SK-N-SH treated with all-trans-retinoic acid at 6 μM for 48 hours (cell line): ENCODE measurements at regions not wholly inside any gene's neighbourhood (a gene's known extent, or its start where the extent isn't known, plus 50 kb on each side); places are given as distances from the start of the nearest gene placed in this dataset.

Source experiments
- ARNTL ChIP-seq: fragments of 450-650 bp; formaldehyde crosslinking; IDR thresholded peaks from 2 replicates; pipeline ENCODE4 v1.5.0; 2020; ENCODE audit warnings: low read depth, mild to moderate bottlenecking, moderate library complexity, borderline replicate concordance
- CREB5 ChIP-seq: fragments of 250-450 bp; sonication (Bioruptor Pico); IDR thresholded peaks from 2 replicates; pipeline ENCODE4 v1.5.1; 2020; ENCODE audit warnings: low read depth, mild to moderate bottlenecking, moderate library complexity
- CSDC2 ChIP-seq: fragments of 250-450 bp; sonication (Bioruptor Pico); IDR thresholded peaks from 2 replicates; pipeline ENCODE4 v1.5.0; 2020; ENCODE audit warnings: mild to moderate bottlenecking, moderate library complexity
- CSRNP3 ChIP-seq: fragments of 250-450 bp; sonication (Bioruptor Pico); IDR thresholded peaks from 2 replicates; pipeline ENCODE4 v1.5.1; 2021; ENCODE audit warnings: mild to moderate bottlenecking, moderate library complexity
- ESRRG ChIP-seq: fragments of 250-450 bp; sonication (Bioruptor Pico); IDR thresholded peaks from 2 replicates; pipeline ENCODE4 v1.6.1; 2021; ENCODE audit warnings: mild to moderate bottlenecking
- OSR1 ChIP-seq: fragments of 250-450 bp; sonication (Bioruptor Pico); IDR thresholded peaks from 2 replicates; pipeline ENCODE4 v1.8.0; 2022; ENCODE audit warnings: moderate library complexity, mild to moderate bottlenecking, inconsistent platforms
- POU6F1 ChIP-seq: fragments of 250-450 bp; sonication (Bioruptor Pico); IDR thresholded peaks from 2 replicates; pipeline ENCODE4 v1.8.0; 2021; ENCODE audit warnings: low read depth, mild to moderate bottlenecking, moderate library complexity, borderline replicate concordance
- PPARA ChIP-seq: fragments of 250-450 bp; sonication (Bioruptor Pico); IDR thresholded peaks from 2 replicates; pipeline ENCODE4 v1.5.0; 2020; ENCODE audit warnings: mild to moderate bottlenecking, borderline replicate concordance
- RARB ChIP-seq: fragments of 250-450 bp; sonication (Bioruptor Pico); IDR thresholded peaks from 2 replicates; pipeline ENCODE4 v1.8.0; 2021; ENCODE audit warnings: mild to moderate bottlenecking, moderate library complexity
- ZFP3 ChIP-seq: fragments of 250-450 bp; sonication (Bioruptor Pico); IDR thresholded peaks from 2 replicates; pipeline ENCODE4 v1.5.0; 2020; ENCODE audit warnings: mild to moderate bottlenecking, moderate library complexity
- ZFP30 ChIP-seq: fragments of 450-650 bp; formaldehyde crosslinking; IDR thresholded peaks from 2 replicates; pipeline ENCODE4 v1.5.0; 2022; ENCODE audit warnings: mild to moderate bottlenecking, moderate library complexity
- ZNF70 ChIP-seq: fragments of 450-650 bp; formaldehyde crosslinking; IDR thresholded peaks from 2 replicates; pipeline ENCODE4 v1.5.0; 2020; ENCODE audit warnings: mild to moderate bottlenecking, moderate library complexity

GRCh38 chr9:65411901-65412300 is 126.9 kb upstream of the FOXD4L5 start:
- TF ChIP-seq OSR1 (no peak), ESRRG (no peak), RARB (no peak), CSDC2 (no peak), PPARA (no peak), POU6F1 (CRISPR knock-in tag) (no peak), CREB5 (CRISPR knock-in tag) (no peak), CSRNP3 (CRISPR knock-in tag) (no peak), ZFP3 (CRISPR knock-in tag) (no peak), ZFP30 (CRISPR knock-in tag) (no peak), ARNTL (CRISPR knock-in tag) (no peak), ZNF70 (no peak)
